ENCODE measurements at regions not wholly inside any gene's neighbourhood (a gene's known extent, or its start where the extent isn't known, plus 50 kb on each side); places are given as distances from the start of the nearest gene placed in this dataset.

- no peak overlapping the region for H3K27ac ChIP-seq
- H3K9ac ChIP-seq = no peak overlapping the region
- 13 to 19% methylated on average over 3 of the region's 3 CpGs for WGBS, 2 experiments (ENCODE audit: low coverage in 1 of 2, low lambda C conversion rate in 2 of 2, missing lambda C conversion rate in 2 of 2)
- in situ Hi-C loops (cut with MboI) = no loop called here
- H3K4me1 ChIP-seq (ENCODE audit: insufficient read depth) = no peaks in the 10 kb centered on the region
- DNase-seq = no peak
- H3K36me3 ChIP-seq (ENCODE audit: low read depth) = no peaks in the 10 kb centered on the region
- H4K20me1 ChIP-seq (ENCODE audit: insufficient read depth) = no peaks in the 10 kb centered on the region
- TF ChIP-seq EZH2 (IDR thresholded peaks at IDR 0.05; ENCODE audit: insufficient read depth, poor library complexity, severe bottlenecking) (no peak), EZH2phosphoT487 (IDR thresholded peaks at IDR 0.05; ENCODE audit: insufficient read depth, low read depth) (no peak)
- H3F3A ChIP-seq (ENCODE audit: insufficient read depth) = no peaks in the 10 kb centered on the region
- H3K4me2 ChIP-seq (ENCODE audit: unreplicated experiment) = no peak overlapping the region
- no peaks in the 10 kb centered on the region for H3K27me3 ChIP-seq (replicated peaks; ENCODE audit: insufficient read depth)
- no peak overlapping the region for H2AFZ ChIP-seq
- H3K9me3 ChIP-seq (ENCODE audit: low read depth) = no peaks in the 10 kb centered on the region
- H3K4me3 ChIP-seq = no peak overlapping the region
- H3K79me2 ChIP-seq (ENCODE audit: insufficient read depth) = no peaks in the 10 kb centered on the region
- H3K9me2 ChIP-seq (ENCODE audit: insufficient read depth) = no peaks in the 10 kb centered on the region
Measured at GRCh38 chr7:68394131-68394530, 1204.1 kb upstream of the AUTS2 start.

- no peak overlapping the region for H3K4me3 ChIP-seq
- H2AFZ ChIP-seq = no peak overlapping the region
- no peaks in the 10 kb centered on the region for H3F3A ChIP-seq (ENCODE audit: insufficient read depth)
- TF ChIP-seq EZH2 (IDR thresholded peaks at IDR 0.05; ENCODE audit: insufficient read depth, poor library complexity, severe bottlenecking) = no peak
- in situ Hi-C loops (cut with MboI) = no loop called here
- 16 to 25% methylated on average over 6 of the region's 6 CpGs for WGBS, 2 experiments (ENCODE audit: low coverage in 1 of 2, low lambda C conversion rate in 2 of 2, missing lambda C conversion rate in 2 of 2)
- H3K4me2 ChIP-seq (ENCODE audit: unreplicated experiment) = no peak overlapping the region
- H3K79me2 ChIP-seq (ENCODE audit: insufficient read depth) = no peaks in the 10 kb centered on the region
- H3K27me3 ChIP-seq (replicated peaks; ENCODE audit: insufficient read depth) = no peaks in the 10 kb centered on the region
- H3K27ac ChIP-seq = no peak overlapping the region
- no peaks in the 10 kb centered on the region for H3K9me2 ChIP-seq (ENCODE audit: insufficient read depth)
- H3K9ac ChIP-seq = no peak overlapping the region
- H3K9me3 ChIP-seq (ENCODE audit: low read depth) = no peaks in the 10 kb centered on the region
- no peaks in the 10 kb centered on the region for H3K36me3 ChIP-seq (ENCODE audit: low read depth)
- H3K4me1 ChIP-seq (ENCODE audit: insufficient read depth) = no peaks in the 10 kb centered on the region
- no peak for DNase-seq
- H4K20me1 ChIP-seq (ENCODE audit: insufficient read depth) = no peaks in the 10 kb centered on the region
Measured at GRCh38 chr7:68399991-68400590, 1198.2 kb upstream of the AUTS2 start.

- no peak for TF ChIP-seq EZH2phosphoT487 (IDR thresholded peaks at IDR 0.05; ENCODE audit: insufficient read depth, low read depth)
- no peak for TF ChIP-seq EZH2 (IDR thresholded peaks at IDR 0.05; ENCODE audit: insufficient read depth, poor library complexity, severe bottlenecking)
- H4K20me1 ChIP-seq (ENCODE audit: insufficient read depth) = no peaks in the 10 kb centered on the region
- no peaks in the 10 kb centered on the region for H3K79me2 ChIP-seq (ENCODE audit: insufficient read depth)
- no peaks in the 10 kb centered on the region for H3K36me3 ChIP-seq (ENCODE audit: low read depth)
- H2AFZ ChIP-seq = no peak overlapping the region
- H3K27me3 ChIP-seq (replicated peaks; ENCODE audit: insufficient read depth) = no peaks in the 10 kb centered on the region
- no peak overlapping the region for H3K4me2 ChIP-seq (ENCODE audit: unreplicated experiment)
- no peak overlapping the region for H3K27ac ChIP-seq
- H3K9me2 ChIP-seq (ENCODE audit: insufficient read depth) = no peaks in the 10 kb centered on the region
- in situ Hi-C loops (cut with MboI) = no loop called here
- H3K4me1 ChIP-seq (ENCODE audit: insufficient read depth) = no peaks in the 10 kb centered on the region
- no peaks in the 10 kb centered on the region for H3F3A ChIP-seq (ENCODE audit: insufficient read depth)
- 6 to 14% methylated on average over 3 of the region's 3 CpGs for WGBS, 2 experiments (ENCODE audit: low coverage in 1 of 2, low lambda C conversion rate in 2 of 2, missing lambda C conversion rate in 2 of 2)
- no peak overlapping the region for H3K4me3 ChIP-seq
- no peaks in the 10 kb centered on the region for H3K9me3 ChIP-seq (ENCODE audit: low read depth)
- H3K9ac ChIP-seq = no peak overlapping the region
- no peak for DNase-seq
Measured at GRCh38 chr7:68400783-68401182, 1197.5 kb upstream of the AUTS2 start.

- Histone ChIP-seq H3K4me2 (ENCODE audit: unreplicated experiment) (no peak overlapping the region), H3K79me2 (ENCODE audit: insufficient read depth) (no peaks in the 10 kb centered on the region), H3K27me3 (replicated peaks; ENCODE audit: insufficient read depth) (no peaks in the 10 kb centered on the region), H3K9ac (no peak overlapping the region), H3F3A (ENCODE audit: insufficient read depth) (no peaks in the 10 kb centered on the region), H3K9me3 (ENCODE audit: low read depth) (no peaks in the 10 kb centered on the region), H2AFZ (no peak overlapping the region), H3K4me3 (no peak overlapping the region), H3K9me2 (ENCODE audit: insufficient read depth) (no peaks in the 10 kb centered on the region), H3K36me3 (ENCODE audit: low read depth) (no peaks in the 10 kb centered on the region), H3K4me1 (ENCODE audit: insufficient read depth) (no peaks in the 10 kb centered on the region), H3K27ac (no peak overlapping the region), H4K20me1 (ENCODE audit: insufficient read depth) (no peaks in the 10 kb centered on the region)
- in situ Hi-C loops (cut with MboI) = no loop called here
- DNase-seq = no peak
- WGBS, 2 experiments (ENCODE audit: low coverage in 1 of 2, low lambda C conversion rate in 2 of 2, missing lambda C conversion rate in 2 of 2) = 3 to 8% methylated on average over 2 of the region's 2 CpGs
- TF ChIP-seq EZH2phosphoT487 (IDR thresholded peaks at IDR 0.05; ENCODE audit: insufficient read depth, low read depth) (no peak), EZH2 (IDR thresholded peaks at IDR 0.05; ENCODE audit: insufficient read depth, poor library complexity, severe bottlenecking) (no peak)
Measured at GRCh38 chr7:68401313-68401712, 1197.0 kb upstream of the AUTS2 start.

- no peak for DNase-seq
- in situ Hi-C loops (cut with MboI) = no loop called here
- no peaks in the 10 kb centered on the region for H3K79me2 ChIP-seq (ENCODE audit: insufficient read depth)
- no peak overlapping the region for H2AFZ ChIP-seq
- no peaks in the 10 kb centered on the region for H4K20me1 ChIP-seq (ENCODE audit: insufficient read depth)
- no peaks in the 10 kb centered on the region for H3K9me3 ChIP-seq (ENCODE audit: low read depth)
- H3K36me3 ChIP-seq (ENCODE audit: low read depth) = no peaks in the 10 kb centered on the region
- no peak overlapping the region for H3K4me2 ChIP-seq (ENCODE audit: unreplicated experiment)
- H3K27me3 ChIP-seq (replicated peaks; ENCODE audit: insufficient read depth) = no peaks in the 10 kb centered on the region
- H3K9ac ChIP-seq = no peak overlapping the region
- H3K9me2 ChIP-seq (ENCODE audit: insufficient read depth) = no peaks in the 10 kb centered on the region
- no peaks in the 10 kb centered on the region for H3K4me1 ChIP-seq (ENCODE audit: insufficient read depth)
- WGBS, 2 experiments (ENCODE audit: low coverage in 1 of 2, low lambda C conversion rate in 2 of 2, missing lambda C conversion rate in 2 of 2) = 24 to 28% methylated on average over 4 of the region's 4 CpGs
- TF ChIP-seq EZH2 (IDR thresholded peaks at IDR 0.05; ENCODE audit: insufficient read depth, poor library complexity, severe bottlenecking) = no peak
- no peak for TF ChIP-seq EZH2phosphoT487 (IDR thresholded peaks at IDR 0.05; ENCODE audit: insufficient read depth, low read depth)
- H3K4me3 ChIP-seq = no peak overlapping the region
- H3K27ac ChIP-seq = no peak overlapping the region
- no peaks in the 10 kb centered on the region for H3F3A ChIP-seq (ENCODE audit: insufficient read depth)
Measured at GRCh38 chr7:68406480-68406879, 1191.8 kb upstream of the AUTS2 start.

Data from GM23248 (cell line).